MM.1S (cell line): ENCODE measurements at regions not wholly inside any gene's neighbourhood (a gene's known extent, or its start where the extent isn't known, plus 50 kb on each side); places are given as distances from the start of the nearest gene placed in this dataset.

Experiments used
- CTCF ChIP-seq: fragments of 300-600 bp; sonication (generic); IDR thresholded peaks from 2 replicates; pipeline ENCODE4 v1.5.1; 2016; ENCODE audit warnings: antibody characterized with exemption, low read length, mixed read lengths
- EZH2 ChIP-seq: fragments of 300-600 bp; sonication (generic); optimal IDR thresholded peaks from 2 replicates; pipeline ENCODE3; 2017; ENCODE audit warnings: low read depth, mild to moderate bottlenecking, antibody characterized with exemption, low read length, mixed read lengths

GRCh38 chr5:98463676-98464075 is 309.8 kb upstream of the RGMB start:
- TF ChIP-seq EZH2 (no peak), CTCF (no peak)
